Uterus (tissue), 2 donors: ENCODE measurements at regions not wholly inside any gene's neighbourhood (a gene's known extent, or its start where the extent isn't known, plus 50 kb on each side); places are given as distances from the start of the nearest gene placed in this dataset.

Experiments
- CTCF ChIP-seq, 4 experiments: fragments of 200-600 bp in 2 of 4; fragments of 450-650 bp in 2 of 4; sonication (generic) in 2 of 4; IDR thresholded peaks; one replicate each; pipeline ENCODE4 v1.5.1; 2016 to 2019; ENCODE audit warnings: antibody characterized with exemption in 4 of 4, mild to moderate bottlenecking in 2 of 4, moderate library complexity in 1 of 4
- POLR2A ChIP-seq, 2 donors: fragments of 450-650 bp; IDR thresholded peaks; one replicate each; pipeline ENCODE4 v1.6.1; 2016; ENCODE audit warnings: antibody characterized with exemption in 2 of 2, mild to moderate bottlenecking in 1 of 2, moderate library complexity in 1 of 2

- TF ChIP-seq CTCF (IDR thresholded peaks at IDR 0.05) = no peak
- TF ChIP-seq POLR2A (IDR thresholded peaks at IDR 0.05) = no peak
Measured at GRCh38 chr21:20551939-20552338, 446.3 kb upstream of the NCAM2 start.
